ENCODE measurements at regions not wholly inside any gene's neighbourhood (a gene's known extent, or its start where the extent isn't known, plus 50 kb on each side); places are given as distances from the start of the nearest gene placed in this dataset.

DNA sequence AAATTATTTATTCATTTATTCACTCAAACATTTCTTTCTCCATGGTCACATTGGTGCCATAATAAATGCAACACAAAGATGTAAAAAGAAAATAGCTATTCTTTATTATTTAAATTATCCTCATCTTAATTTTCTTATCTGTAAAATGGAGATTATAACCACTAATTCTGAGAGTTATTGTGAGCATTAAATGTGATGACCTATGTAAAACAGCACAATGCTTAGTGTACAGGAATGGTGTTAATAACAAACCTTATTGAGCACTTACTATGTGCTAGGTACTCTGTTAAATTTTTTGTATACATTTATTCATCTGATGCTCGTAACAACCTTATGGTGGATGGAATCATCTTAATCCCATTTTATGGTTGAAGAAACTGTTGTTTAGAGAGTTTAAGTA lies 84.6 kb downstream of the NTMT2 start:
- in situ Hi-C loops (cut with HindIII; ENCODE audit: low sequenced_read_pairs), result no loop called here
- no peak overlapping the region for H3K4me3 ChIP-seq (ENCODE audit: low read depth, low read length)
- TF ChIP-seq, protein P1, sequence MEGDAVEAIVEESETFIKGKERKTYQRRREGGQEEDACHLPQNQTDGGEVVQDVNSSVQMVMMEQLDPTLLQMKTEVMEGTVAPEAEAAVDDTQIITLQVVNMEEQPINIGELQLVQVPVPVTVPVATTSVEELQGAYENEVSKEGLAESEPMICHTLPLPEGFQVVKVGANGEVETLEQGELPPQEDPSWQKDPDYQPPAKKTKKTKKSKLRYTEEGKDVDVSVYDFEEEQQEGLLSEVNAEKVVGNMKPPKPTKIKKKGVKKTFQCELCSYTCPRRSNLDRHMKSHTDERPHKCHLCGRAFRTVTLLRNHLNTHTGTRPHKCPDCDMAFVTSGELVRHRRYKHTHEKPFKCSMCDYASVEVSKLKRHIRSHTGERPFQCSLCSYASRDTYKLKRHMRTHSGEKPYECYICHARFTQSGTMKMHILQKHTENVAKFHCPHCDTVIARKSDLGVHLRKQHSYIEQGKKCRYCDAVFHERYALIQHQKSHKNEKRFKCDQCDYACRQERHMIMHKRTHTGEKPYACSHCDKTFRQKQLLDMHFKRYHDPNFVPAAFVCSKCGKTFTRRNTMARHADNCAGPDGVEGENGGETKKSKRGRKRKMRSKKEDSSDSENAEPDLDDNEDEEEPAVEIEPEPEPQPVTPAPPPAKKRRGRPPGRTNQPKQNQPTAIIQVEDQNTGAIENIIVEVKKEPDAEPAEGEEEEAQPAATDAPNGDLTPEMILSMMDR (IDR thresholded peaks at IDR 0.05; ENCODE audit: low read depth, low read length), result no peak
- DNase-seq (ENCODE audit: low read depth, low spot score), result no peak

DNA sequence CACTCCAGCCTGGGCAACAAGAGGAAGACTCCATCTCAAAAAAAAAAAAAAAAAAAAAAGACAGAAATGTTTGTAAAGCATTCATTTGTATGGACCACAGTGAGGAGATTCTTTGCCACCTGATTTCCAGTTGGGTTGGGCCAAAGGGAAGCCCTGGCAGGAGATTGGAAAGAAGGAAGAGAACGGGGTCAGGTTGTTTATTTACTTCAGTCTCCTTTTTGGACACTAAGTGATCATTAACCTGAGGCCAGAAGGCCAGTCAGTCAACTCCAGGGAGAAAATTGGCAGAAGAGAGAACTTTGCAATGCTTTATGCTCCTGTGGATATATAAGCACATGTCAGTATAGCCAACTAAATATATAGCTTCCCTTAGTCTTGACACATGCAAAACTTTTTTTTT lies 85.9 kb downstream of the NTMT2 start:
- no peak for DNase-seq (ENCODE audit: low read depth, low spot score)
- TF ChIP-seq, protein P1 (IDR thresholded peaks at IDR 0.05; ENCODE audit: low read depth, low read length), result no peak
- H3K4me3 ChIP-seq (ENCODE audit: low read depth, low read length), result no peak overlapping the region
- in situ Hi-C loops (cut with HindIII; ENCODE audit: low sequenced_read_pairs), result no loop called here

DNA sequence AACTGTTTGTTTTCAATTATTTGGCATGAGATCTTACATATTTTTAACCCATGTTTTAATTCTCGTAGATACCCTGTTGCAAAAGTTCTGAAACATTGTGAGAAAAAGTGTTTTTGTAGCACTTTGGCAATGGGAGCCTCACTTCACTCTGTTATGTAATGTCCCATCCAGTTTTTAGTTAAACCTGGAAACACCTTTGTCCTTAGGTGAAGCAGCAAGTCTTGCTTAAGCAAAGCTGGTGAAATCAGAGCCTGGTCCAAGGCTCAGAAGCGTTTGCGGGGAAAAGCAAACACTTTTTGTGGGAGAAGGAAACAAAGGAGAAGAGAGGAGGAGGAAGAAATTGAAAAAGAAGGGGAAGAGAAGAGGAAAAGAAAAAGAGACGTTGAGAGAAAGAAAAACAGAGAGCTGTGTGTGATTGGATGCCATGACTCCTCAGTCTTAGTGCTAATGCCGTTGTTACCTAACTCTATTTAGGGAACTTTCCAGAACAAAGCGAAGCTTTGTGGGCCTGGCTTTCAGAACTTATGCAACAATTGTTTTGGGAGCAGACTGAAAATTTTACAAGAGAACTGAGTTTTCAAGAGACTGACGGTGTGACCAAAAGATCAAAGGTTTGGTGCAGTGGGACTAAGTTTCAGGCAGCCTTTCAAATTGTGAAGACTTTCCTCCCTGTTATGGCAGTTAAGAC lies 93.1 kb downstream of the NTMT2 start:
- in situ Hi-C loops (cut with HindIII; ENCODE audit: low sequenced_read_pairs), result no loop called here
- TF ChIP-seq, protein P1 (IDR thresholded peaks at IDR 0.05; ENCODE audit: low read depth, low read length), result no peak
- no peak for DNase-seq (ENCODE audit: low read depth, low spot score)
- no peak overlapping the region for H3K4me3 ChIP-seq (ENCODE audit: low read depth, low read length)

DNA sequence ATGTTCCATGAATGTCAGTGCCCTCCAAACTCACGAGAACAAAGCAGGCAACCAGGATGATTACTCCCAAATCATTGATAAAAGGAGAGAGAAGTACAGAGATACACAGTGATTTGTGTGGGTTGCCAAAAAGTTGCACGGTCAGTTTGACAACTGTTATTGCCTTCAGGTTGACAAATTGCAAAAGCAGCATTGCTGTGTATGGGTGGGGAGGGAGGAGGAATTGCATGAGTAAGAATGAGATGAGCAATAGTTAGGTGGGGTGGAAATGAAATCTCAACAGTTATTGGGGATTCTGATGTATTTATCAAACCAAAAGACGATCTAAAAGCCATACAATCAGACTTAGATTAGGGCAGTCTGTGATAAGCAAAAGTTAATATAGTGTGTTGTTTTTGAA lies 93.7 kb downstream of the NTMT2 start:
- in situ Hi-C loops (cut with HindIII; ENCODE audit: low sequenced_read_pairs), result no loop called here
- DNase-seq (ENCODE audit: low read depth, low spot score), result no peak
- TF ChIP-seq, protein P1 (IDR thresholded peaks at IDR 0.05; ENCODE audit: low read depth, low read length), result no peak

DNA sequence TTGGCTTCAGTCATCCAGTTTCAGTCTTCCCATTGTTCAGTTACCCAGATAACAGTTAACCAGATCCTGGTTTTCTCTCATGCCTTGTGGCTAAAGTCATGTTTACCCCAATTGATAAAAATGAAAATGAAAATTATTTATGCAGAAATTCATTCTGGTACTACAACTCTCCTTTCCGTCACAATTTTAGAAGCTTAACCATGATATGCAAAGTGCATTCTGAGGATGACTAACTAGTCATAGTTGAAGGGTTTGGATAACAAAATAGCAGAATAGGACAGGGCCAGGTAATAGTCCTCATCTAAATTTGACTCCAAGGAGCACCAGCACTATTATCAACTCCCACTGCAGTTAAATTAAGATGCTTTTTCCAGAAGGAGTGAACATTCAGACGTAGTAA lies 94.7 kb downstream of the NTMT2 start:
- no peak overlapping the region for H3K4me3 ChIP-seq (ENCODE audit: low read depth, low read length)
- DNase-seq (ENCODE audit: low read depth, low spot score), result no peak
- in situ Hi-C loops (cut with HindIII; ENCODE audit: low sequenced_read_pairs), result no loop called here
- TF ChIP-seq, protein P1 (IDR thresholded peaks at IDR 0.05; ENCODE audit: low read depth, low read length), result no peak

More for the DNA sequence above, 93.7 kb downstream of the NTMT2 start:
- H3K4me3 ChIP-seq (ENCODE audit: low read depth, low read length), result no peak overlapping the region

DNA sequence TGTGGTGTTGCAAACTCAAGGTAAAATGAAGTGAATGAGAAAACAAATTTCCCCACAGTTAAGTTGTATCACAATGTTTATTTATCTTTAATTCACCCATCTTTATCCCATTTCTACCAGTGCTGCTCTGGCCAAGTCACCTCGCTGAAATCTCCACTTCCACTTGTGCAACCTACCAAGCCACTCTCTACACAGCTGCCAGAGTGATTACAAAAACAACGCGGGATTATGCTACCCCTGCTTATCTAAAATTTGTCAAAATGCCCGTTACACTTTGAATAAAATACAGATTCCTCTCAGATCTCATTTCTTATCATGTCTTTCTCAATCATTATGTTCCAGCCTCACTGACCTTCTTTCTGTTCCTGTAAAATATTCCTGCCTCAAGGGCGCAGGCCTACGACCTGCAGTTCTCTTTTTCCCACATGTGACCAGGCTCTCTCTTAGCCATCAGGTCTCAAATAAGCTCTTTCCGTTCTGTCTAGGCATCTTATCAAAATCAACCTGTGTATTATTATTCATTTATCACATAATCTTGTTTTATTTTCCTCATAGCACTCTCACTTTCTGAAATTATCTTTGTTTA lies 95.6 kb downstream of the NTMT2 start:
- TF ChIP-seq, protein P1 (IDR thresholded peaks at IDR 0.05; ENCODE audit: low read depth, low read length), result no peak
- no peak for DNase-seq (ENCODE audit: low read depth, low spot score)
- no peak overlapping the region for H3K4me3 ChIP-seq (ENCODE audit: low read depth, low read length)
- in situ Hi-C loops (cut with HindIII; ENCODE audit: low sequenced_read_pairs), result no loop called here
